MCF 10A (cell line): ENCODE measurements at regions not wholly inside any gene's neighbourhood (a gene's known extent, or its start where the extent isn't known, plus 50 kb on each side); places are given as distances from the start of the nearest gene placed in this dataset.

Experiments used
- BruUV-seq: library from RNA; stranded (reverse); fragments of 400-500 nt; replicated peaks from 2 replicates; lab custom pipeline; 2021; lab: Mats Ljungman, UMichigan
- CTCF ChIA-PET: fragments of 300-600 bp; sonication (Branson Sonifier 250); formaldehyde crosslinking; extraction: SDS; loops from one replicate; lab custom pipeline; 2021; ENCODE audit warnings: antibody characterized with exemption, inconsistent platforms; lab: Yijun Ruan, JAX
- POLR2A ChIA-PET: fragments of 300-600, 350-650 bp; sonication (Branson Sonifier 250); formaldehyde crosslinking; extraction: SDS; loops from one replicate; lab custom pipeline; 2020; ENCODE audit warnings: antibody characterized with exemption, inconsistent platforms; lab: Yijun Ruan, JAX
- DNase-seq: peaks from one replicate; pipeline ENCODE4 v3.0.0-alpha.2; 2018; ENCODE audit not compliant: unreplicated experiment
- H3K27ac Mint-ChIP-seq: one replicate; pipeline ENCODE4 v1.8.0; 2022; ENCODE audit warnings: mild to moderate bottlenecking, low read depth, mixed read lengths; ENCODE audit not compliant: unreplicated experiment
- H3K27me3 Mint-ChIP-seq: one replicate; pipeline ENCODE4 v1.8.0; 2022; ENCODE audit warnings: mixed read lengths; ENCODE audit not compliant: insufficient read depth, unreplicated experiment
- H3K36me3 Mint-ChIP-seq: one replicate; pipeline ENCODE4 v1.8.0; 2022; ENCODE audit warnings: mild to moderate bottlenecking, moderate library complexity, mixed read lengths; ENCODE audit not compliant: insufficient read depth, unreplicated experiment
- H3K4me1 Mint-ChIP-seq: one replicate; pipeline ENCODE4 v1.8.0; 2022; ENCODE audit warnings: mixed read lengths; ENCODE audit not compliant: insufficient read depth, unreplicated experiment
- H3K4me3 Mint-ChIP-seq: one replicate; pipeline ENCODE4 v1.8.0; 2022; ENCODE audit warnings: mild to moderate bottlenecking, moderate library complexity, mixed read lengths; ENCODE audit not compliant: unreplicated experiment
- H3K9me3 Mint-ChIP-seq: one replicate; pipeline ENCODE4 v1.8.0; 2022; ENCODE audit warnings: mixed read lengths; ENCODE audit not compliant: unreplicated experiment
- intact Hi-C: fragments of 100-400 bp; cut with micrococcal nuclease; formaldehyde crosslinking; loops from 2 replicates; pipeline ENCODE4 v1.14.1; 2022
- TF ChIP-seq, protein P1 (sequence below): fragments of 200-600 bp; IDR thresholded peaks from one replicate; pipeline ENCODE4 v1.8.0; 2022; ENCODE audit warnings: antibody characterized with exemption, mild to moderate bottlenecking; ENCODE audit not compliant: unreplicated experiment

DNA sequence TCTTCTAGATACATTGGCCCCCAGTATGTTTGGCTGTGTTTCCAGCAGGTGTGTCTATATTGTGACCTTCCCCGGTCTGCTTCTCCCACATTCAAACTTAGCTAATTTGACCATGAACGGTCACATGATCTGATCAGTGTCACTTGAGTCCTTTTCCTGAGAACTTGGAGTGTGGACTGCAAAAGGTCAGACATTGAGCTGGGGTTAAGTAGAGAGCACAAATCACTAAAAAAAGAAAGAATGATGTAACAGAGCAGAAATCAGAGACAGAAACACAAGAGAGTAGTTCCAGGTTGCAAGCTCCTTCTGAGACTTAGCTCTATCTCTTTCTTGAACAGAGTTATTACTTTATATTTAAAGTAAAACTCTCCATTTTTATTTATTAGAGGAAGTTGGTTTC lies 733.9 kb downstream of the CBLN4 start:
- no peaks in the 10 kb centered on the region for H3K27me3 Mint-ChIP-seq
- TF ChIP-seq, protein P1, sequence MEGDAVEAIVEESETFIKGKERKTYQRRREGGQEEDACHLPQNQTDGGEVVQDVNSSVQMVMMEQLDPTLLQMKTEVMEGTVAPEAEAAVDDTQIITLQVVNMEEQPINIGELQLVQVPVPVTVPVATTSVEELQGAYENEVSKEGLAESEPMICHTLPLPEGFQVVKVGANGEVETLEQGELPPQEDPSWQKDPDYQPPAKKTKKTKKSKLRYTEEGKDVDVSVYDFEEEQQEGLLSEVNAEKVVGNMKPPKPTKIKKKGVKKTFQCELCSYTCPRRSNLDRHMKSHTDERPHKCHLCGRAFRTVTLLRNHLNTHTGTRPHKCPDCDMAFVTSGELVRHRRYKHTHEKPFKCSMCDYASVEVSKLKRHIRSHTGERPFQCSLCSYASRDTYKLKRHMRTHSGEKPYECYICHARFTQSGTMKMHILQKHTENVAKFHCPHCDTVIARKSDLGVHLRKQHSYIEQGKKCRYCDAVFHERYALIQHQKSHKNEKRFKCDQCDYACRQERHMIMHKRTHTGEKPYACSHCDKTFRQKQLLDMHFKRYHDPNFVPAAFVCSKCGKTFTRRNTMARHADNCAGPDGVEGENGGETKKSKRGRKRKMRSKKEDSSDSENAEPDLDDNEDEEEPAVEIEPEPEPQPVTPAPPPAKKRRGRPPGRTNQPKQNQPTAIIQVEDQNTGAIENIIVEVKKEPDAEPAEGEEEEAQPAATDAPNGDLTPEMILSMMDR, result no peak
- CTCF ChIA-PET, result no interaction called here

DNA sequence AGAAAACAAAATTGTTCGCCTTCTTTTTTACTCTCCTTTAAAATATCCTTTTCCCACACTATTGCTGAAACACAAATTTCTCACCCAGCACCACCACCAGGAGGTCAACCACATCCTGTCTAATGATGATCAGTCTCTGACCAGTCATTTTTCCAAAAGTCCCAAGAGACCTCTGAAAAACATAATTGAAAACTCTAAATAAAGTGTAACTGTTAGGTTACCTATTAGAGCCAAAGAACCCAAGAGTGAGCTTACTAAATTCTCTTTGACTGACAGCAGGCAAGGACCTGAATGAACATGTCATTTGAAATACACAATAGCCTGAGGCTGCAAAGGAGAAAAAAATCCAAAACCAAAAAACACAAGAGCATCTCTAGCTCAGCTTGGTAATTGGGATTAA lies 735.4 kb downstream of the CBLN4 start:
- Mint-ChIP-seq H3K27ac (no peak overlapping the region), H3K27me3 (no peaks in the 10 kb centered on the region), H3K4me1 (no peaks in the 10 kb centered on the region), H3K9me3 (peaks cover 17% of the 10 kb centered on the region), H3K36me3 (no peaks in the 10 kb centered on the region), H3K4me3 (no peak overlapping the region)
- no TSS peak for BruUV-seq
- intact Hi-C loops, result no loop called here
- TF ChIP-seq, protein P1, result no peak
- DNase-seq, result no peak
- ChIA-PET POLR2A (no interaction called here), CTCF (no interaction called here)

More for the DNA sequence above, 733.9 kb downstream of the CBLN4 start:
- Mint-ChIP-seq H3K4me3 (no peak overlapping the region), H3K27ac (no peak overlapping the region), H3K36me3 (no peaks in the 10 kb centered on the region), H3K9me3 (peaks cover 14% of the 10 kb centered on the region), H3K4me1 (no peaks in the 10 kb centered on the region)
- POLR2A ChIA-PET, result no interaction called here
- intact Hi-C loops, result no loop called here
- BruUV-seq, result no TSS peak
- DNase-seq, result no peak

DNA sequence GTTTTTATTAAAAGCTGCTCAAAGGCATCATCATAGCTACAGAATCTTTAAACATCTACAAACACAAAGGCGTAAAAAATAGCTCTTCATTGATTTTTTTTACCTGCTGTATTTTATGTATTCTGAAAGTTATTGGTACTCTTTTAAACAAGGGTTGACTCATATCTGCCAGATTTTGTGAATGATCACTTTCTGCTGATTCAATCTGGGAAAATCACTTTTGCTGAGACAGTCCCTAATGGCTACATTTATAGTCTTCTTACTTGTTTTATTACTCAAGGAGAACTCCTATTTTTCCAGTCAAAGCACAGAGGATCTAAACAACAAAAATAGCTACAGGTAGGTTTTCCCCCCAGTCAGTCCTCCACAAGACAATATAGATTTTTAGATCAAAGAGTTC lies 739.0 kb downstream of the CBLN4 start:
- no peak overlapping the region for H3K4me3 Mint-ChIP-seq
- TF ChIP-seq, protein P1, result no peak
- H3K27ac Mint-ChIP-seq, result no peak overlapping the region
- no TSS peak for BruUV-seq
- H3K27me3 Mint-ChIP-seq, result no peaks in the 10 kb centered on the region
- intact Hi-C loops, result no loop called here
- H3K4me1 Mint-ChIP-seq, result no peaks in the 10 kb centered on the region
- DNase-seq, result no peak
- no peaks in the 10 kb centered on the region for H3K36me3 Mint-ChIP-seq
- ChIA-PET POLR2A (no interaction called here), CTCF (no interaction called here)
- peaks cover 23% of the 10 kb centered on the region for H3K9me3 Mint-ChIP-seq

DNA sequence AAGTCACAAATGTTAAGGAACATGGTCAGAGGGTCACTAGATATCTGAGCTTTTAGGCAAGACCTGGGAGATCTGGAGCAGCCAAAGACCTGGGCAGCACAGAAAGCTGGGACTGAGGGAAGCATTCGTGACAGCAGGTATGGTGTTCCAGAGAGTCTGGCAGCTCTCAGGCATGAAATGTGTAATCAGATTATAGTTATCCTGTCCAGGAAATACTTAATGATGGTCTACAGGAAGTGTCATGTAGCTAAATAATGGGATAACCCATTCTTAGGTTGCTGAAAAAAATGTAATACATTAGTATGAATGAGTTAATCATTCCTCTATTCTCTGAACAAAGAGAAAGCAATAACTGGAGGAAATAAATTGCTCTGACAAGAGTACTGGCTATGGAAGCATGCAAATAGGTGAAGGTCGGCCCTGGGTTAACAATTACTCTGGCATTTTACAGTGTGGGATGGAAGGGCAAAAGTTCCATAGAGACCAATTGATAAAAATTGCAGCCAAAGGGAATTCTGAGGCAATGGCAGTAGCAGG lies 740.5 kb downstream of the CBLN4 start:
- no peak for DNase-seq
- Mint-ChIP-seq H3K4me3 (no peak overlapping the region), H3K36me3 (no peaks in the 10 kb centered on the region), H3K9me3 (peaks cover 23% of the 10 kb centered on the region), H3K27me3 (no peaks in the 10 kb centered on the region), H3K4me1 (no peaks in the 10 kb centered on the region), H3K27ac (no peak overlapping the region)
- ChIA-PET CTCF (interaction anchor here (0.6 to 1.2 kb wide), 2 partner anchors 7 to 952 kb away, joined by 3 read pairs; no protein-coding TSS in a partner anchor), POLR2A (no interaction called here)
- no TSS peak for BruUV-seq
- TF ChIP-seq, protein P1, result no peak
- intact Hi-C loops, result no loop called here
